ENCODE measurements at regions not wholly inside any gene's neighbourhood (a gene's known extent, or its start where the extent isn't known, plus 50 kb on each side); places are given as distances from the start of the nearest gene placed in this dataset.

- no peak for DNase-seq (ENCODE audit: extremely low spot score, unreplicated experiment)
- Mint-ChIP-seq H3K27ac (ENCODE audit: unreplicated experiment) (no peak overlapping the region), H3K4me1 (ENCODE audit: unreplicated experiment) (no peaks in the 10 kb centered on the region), H3K36me3 (ENCODE audit: unreplicated experiment) (no peaks in the 10 kb centered on the region), H3K4me3 (ENCODE audit: unreplicated experiment) (no peak overlapping the region), H3K9me3 (ENCODE audit: unreplicated experiment) (no peaks in the 10 kb centered on the region), H3K27me3 (ENCODE audit: unreplicated experiment) (no peaks in the 10 kb centered on the region)
- no peak for TF ChIP-seq CTCF (IDR thresholded peaks at IDR 0.05)
Observed at GRCh38 chr3:181909241-181909640, 197.5 kb downstream of the SOX2 start.

GRCh38 chr3:181912384-181912783 is 200.7 kb downstream of the SOX2 start:
- no peak overlapping the region for H3K4me3 Mint-ChIP-seq (ENCODE audit: unreplicated experiment)
- DNase-seq (ENCODE audit: extremely low spot score, unreplicated experiment), result no peak
- no peaks in the 10 kb centered on the region for H3K36me3 Mint-ChIP-seq (ENCODE audit: unreplicated experiment)
- TF ChIP-seq CTCF (IDR thresholded peaks at IDR 0.05), result no peak
- H3K9me3 Mint-ChIP-seq (ENCODE audit: unreplicated experiment), result no peaks in the 10 kb centered on the region
- H3K27me3 Mint-ChIP-seq (ENCODE audit: unreplicated experiment), result no peaks in the 10 kb centered on the region
- H3K27ac Mint-ChIP-seq (ENCODE audit: unreplicated experiment), result no peak overlapping the region
- no peaks in the 10 kb centered on the region for H3K4me1 Mint-ChIP-seq (ENCODE audit: unreplicated experiment)

- TF ChIP-seq CTCF (IDR thresholded peaks at IDR 0.05), result no peak
- Mint-ChIP-seq H3K4me1 (ENCODE audit: unreplicated experiment) (no peaks in the 10 kb centered on the region), H3K4me3 (ENCODE audit: unreplicated experiment) (no peak overlapping the region), H3K27me3 (ENCODE audit: unreplicated experiment) (peaks cover 3% of the 10 kb centered on the region), H3K36me3 (ENCODE audit: unreplicated experiment) (no peaks in the 10 kb centered on the region), H3K27ac (ENCODE audit: unreplicated experiment) (no peak overlapping the region), H3K9me3 (ENCODE audit: unreplicated experiment) (no peaks in the 10 kb centered on the region)
- no peak for DNase-seq (ENCODE audit: extremely low spot score, unreplicated experiment)
Observed at GRCh38 chr3:181913254-181913653, 201.5 kb downstream of the SOX2 start.

GRCh38 chr3:181915551-181915950 is 203.8 kb downstream of the SOX2 start:
- H3K27me3 Mint-ChIP-seq (ENCODE audit: unreplicated experiment), result peaks cover 3% of the 10 kb centered on the region
- H3K4me1 Mint-ChIP-seq (ENCODE audit: unreplicated experiment), result no peaks in the 10 kb centered on the region
- no peak overlapping the region for H3K27ac Mint-ChIP-seq (ENCODE audit: unreplicated experiment)
- no peak for DNase-seq (ENCODE audit: extremely low spot score, unreplicated experiment)
- no peaks in the 10 kb centered on the region for H3K9me3 Mint-ChIP-seq (ENCODE audit: unreplicated experiment)
- H3K36me3 Mint-ChIP-seq (ENCODE audit: unreplicated experiment), result no peaks in the 10 kb centered on the region
- H3K4me3 Mint-ChIP-seq (ENCODE audit: unreplicated experiment), result no peak overlapping the region
- TF ChIP-seq CTCF (IDR thresholded peaks at IDR 0.05), result no peak

GRCh38 chr3:181916013-181916412 is 204.3 kb downstream of the SOX2 start:
- Mint-ChIP-seq H3K4me3 (ENCODE audit: unreplicated experiment) (no peak overlapping the region), H3K27me3 (ENCODE audit: unreplicated experiment) (peaks cover 3% of the 10 kb centered on the region)

More at GRCh38 chr3:181916013-181916412, 204.3 kb downstream of the SOX2 start:
- H3K27ac Mint-ChIP-seq (ENCODE audit: unreplicated experiment), result no peak overlapping the region
- H3K36me3 Mint-ChIP-seq (ENCODE audit: unreplicated experiment), result no peaks in the 10 kb centered on the region
- no peaks in the 10 kb centered on the region for H3K9me3 Mint-ChIP-seq (ENCODE audit: unreplicated experiment)
- no peaks in the 10 kb centered on the region for H3K4me1 Mint-ChIP-seq (ENCODE audit: unreplicated experiment)
- no peak for TF ChIP-seq CTCF (IDR thresholded peaks at IDR 0.05)
- no peak for DNase-seq (ENCODE audit: extremely low spot score, unreplicated experiment)

All from osteocyte (in vitro differentiated cells).